Sigmoid colon (tissue), 4 donors: ENCODE measurements at regions not wholly inside any gene's neighbourhood (a gene's known extent, or its start where the extent isn't known, plus 50 kb on each side); places are given as distances from the start of the nearest gene placed in this dataset.

Source experiments
- CTCF ChIP-seq, 4 experiments: fragments of 450-650 bp in 3 of 4; fragments of 200-600 bp in 1 of 4; IDR thresholded peaks; one replicate each; pipeline ENCODE4 v1.5.1; 2016 to 2019; ENCODE audit warnings: antibody characterized with exemption in 4 of 4, mild to moderate bottlenecking in 3 of 4, moderate library complexity in 2 of 4
- EP300 ChIP-seq, 4 donors: sonication (generic); formaldehyde crosslinking; IDR thresholded peaks; one replicate each; pipeline ENCODE4 v1.6.1; 2017; ENCODE audit warnings: antibody characterized with exemption in 4 of 4
- POLR2AphosphoS5 ChIP-seq, 4 donors: sonication (generic); formaldehyde crosslinking; IDR thresholded peaks; one replicate each; pipeline ENCODE4 v1.6.1; 2017; ENCODE audit warnings: antibody characterized with exemption in 4 of 4

- no peak for TF ChIP-seq EP300 (IDR thresholded peaks at IDR 0.05)
- no peak for TF ChIP-seq CTCF (IDR thresholded peaks at IDR 0.05)
- no peak for TF ChIP-seq POLR2AphosphoS5 (IDR thresholded peaks at IDR 0.05)
Observed at GRCh38 chr3:146770301-146770700, 165.2 kb upstream of the PLSCR5 start.
